Osteocyte (in vitro differentiated cells): ENCODE measurements at regions not wholly inside any gene's neighbourhood (a gene's known extent, or its start where the extent isn't known, plus 50 kb on each side); places are given as distances from the start of the nearest gene placed in this dataset.
"Not testable (repeated sequence)": the region's sequence is repeated elsewhere in the genome, so short reads cannot be mapped to it uniquely, and the experiment has no call there.

Source experiments
- DNase-seq: peaks from one replicate; pipeline ENCODE4 v3.0.0; 2021; ENCODE audit warnings: mixed read lengths; ENCODE audit not compliant: unreplicated experiment; ENCODE audit errors: extremely low spot score
- H3K27ac Mint-ChIP-seq: one replicate; pipeline ENCODE4 v1.8.0; 2021; ENCODE audit warnings: mild to moderate bottlenecking, mixed read lengths; ENCODE audit not compliant: unreplicated experiment
- H3K27me3 Mint-ChIP-seq: one replicate; pipeline ENCODE4 v1.8.0; 2021; ENCODE audit warnings: mixed read lengths; ENCODE audit not compliant: unreplicated experiment
- H3K36me3 Mint-ChIP-seq: one replicate; pipeline ENCODE4 v1.8.0; 2021; ENCODE audit warnings: mixed read lengths; ENCODE audit not compliant: unreplicated experiment
- H3K4me1 Mint-ChIP-seq: one replicate; pipeline ENCODE4 v1.8.0; 2021; ENCODE audit warnings: mixed read lengths; ENCODE audit not compliant: unreplicated experiment
- H3K4me3 Mint-ChIP-seq: one replicate; pipeline ENCODE4 v1.8.0; 2021; ENCODE audit warnings: mild to moderate bottlenecking, moderate library complexity, mixed read lengths; ENCODE audit not compliant: unreplicated experiment
- H3K9me3 Mint-ChIP-seq: one replicate; pipeline ENCODE4 v1.8.0; 2021; ENCODE audit warnings: mixed read lengths; ENCODE audit not compliant: unreplicated experiment
- CTCF ChIP-seq: fragments of 200-600 bp; sonication (generic); IDR thresholded peaks from 2 replicates; pipeline ENCODE4 v1.5.0; 2021; ENCODE audit warnings: antibody characterized with exemption, mild to moderate bottlenecking, moderate library complexity

- Mint-ChIP-seq H3K27me3 (peaks cover 7% of the 10 kb centered on the region), H3K4me1 (no peaks in the 10 kb centered on the region), H3K4me3 (no peak overlapping the region), H3K9me3 (no peaks in the 10 kb centered on the region), H3K27ac (no peak overlapping the region), H3K36me3 (no peaks in the 10 kb centered on the region)
- TF ChIP-seq CTCF = no peak
- no peak for DNase-seq
Measured at GRCh38 chr3:40689837-40690236, 165.1 kb downstream of the ZNF621 start.

- DNase-seq = no peak
- no peaks in the 10 kb centered on the region for H3K9me3 Mint-ChIP-seq
- H3K27me3 Mint-ChIP-seq = peaks cover 7% of the 10 kb centered on the region
- no peaks in the 10 kb centered on the region for H3K4me1 Mint-ChIP-seq
- no peak for TF ChIP-seq CTCF
- H3K27ac Mint-ChIP-seq = no peak overlapping the region
- no peaks in the 10 kb centered on the region for H3K36me3 Mint-ChIP-seq
- no peak overlapping the region for H3K4me3 Mint-ChIP-seq
Measured at GRCh38 chr3:40690749-40691451, 166.1 kb downstream of the ZNF621 start.

DNA sequence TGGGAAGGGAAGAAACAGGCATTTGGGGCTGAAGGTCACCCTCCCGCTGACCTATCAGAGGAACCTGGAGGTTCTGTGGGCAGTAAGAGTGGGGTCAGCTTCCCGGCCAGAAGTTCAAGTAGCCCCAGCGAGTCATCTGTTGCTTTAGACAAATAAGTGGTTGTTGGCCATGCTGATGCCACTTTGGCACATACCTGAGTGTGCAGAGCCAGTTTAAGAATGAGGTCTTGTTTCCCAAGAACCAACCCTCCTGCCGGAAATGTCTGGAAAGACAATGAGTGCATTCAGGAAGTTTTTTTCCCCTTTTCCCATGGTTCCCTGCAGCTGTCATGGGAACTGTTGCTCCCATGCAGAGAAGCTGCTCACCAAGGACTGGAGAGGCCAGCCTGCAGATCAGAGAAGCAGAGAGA, 166.7 kb downstream of the ZNF621 start:
- no peaks in the 10 kb centered on the region for H3K9me3 Mint-ChIP-seq
- TF ChIP-seq CTCF = no peak
- no peaks in the 10 kb centered on the region for H3K36me3 Mint-ChIP-seq
- no peak overlapping the region for H3K27ac Mint-ChIP-seq
- H3K4me3 Mint-ChIP-seq = no peak overlapping the region
- H3K27me3 Mint-ChIP-seq = peaks cover 6% of the 10 kb centered on the region
- H3K4me1 Mint-ChIP-seq = no peaks in the 10 kb centered on the region
- DNase-seq = no peak

DNA sequence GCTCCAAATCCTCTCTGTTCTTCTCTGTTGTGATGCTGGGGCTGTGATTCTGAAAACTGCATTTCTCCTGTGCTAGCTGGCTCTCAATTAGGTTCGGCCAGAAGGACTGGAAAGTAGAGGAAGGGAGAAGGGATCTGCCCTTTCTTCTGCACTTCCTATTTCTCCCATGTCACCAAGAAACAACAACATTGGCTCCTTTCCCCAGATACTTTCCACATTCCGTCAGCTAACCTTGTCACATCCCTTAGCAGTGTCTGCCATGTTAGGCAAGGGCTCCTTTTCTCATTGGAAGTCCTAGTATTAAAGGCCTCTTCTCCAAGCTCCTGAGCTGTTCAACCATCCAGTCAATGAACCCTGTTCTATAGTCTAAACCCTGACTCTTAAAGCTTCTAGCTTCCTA, 171.1 kb downstream of the ZNF621 start:
- Mint-ChIP-seq H3K9me3 (peaks cover 8% of the 10 kb centered on the region), H3K36me3 (no peaks in the 10 kb centered on the region), H3K27me3 (peaks cover 2% of the 10 kb centered on the region), H3K4me3 (no peak overlapping the region), H3K27ac (no peak overlapping the region), H3K4me1 (no peaks in the 10 kb centered on the region)
- TF ChIP-seq CTCF = no peak
- no peak for DNase-seq

GRCh38 chr3:40698611-40699010, 173.9 kb downstream of the ZNF621 start:
- not testable (repeated sequence) for DNase-seq, H3K36me3 Mint-ChIP-seq, H3K4me3 Mint-ChIP-seq, H3K4me1 Mint-ChIP-seq, H3K27me3 Mint-ChIP-seq, H3K27ac Mint-ChIP-seq
- H3K9me3 Mint-ChIP-seq = peaks cover 23% of the 10 kb centered on the region
